A549 (cell line): ENCODE measurements at regions not wholly inside any gene's neighbourhood (a gene's known extent, or its start where the extent isn't known, plus 50 kb on each side); places are given as distances from the start of the nearest gene placed in this dataset.

Source experiments
- ATAC-seq, 2 experiments: fragments of 200-7000 bp in 1 of 2; fragments of >200 bp in 1 of 2; cut with Nextera tagmentation in 1 of 2; cut with Tn5 transposase in 1 of 2; 3 replicates each; pipeline versions ENCODE4 v1.8.0 to v1.9.1; 2018 to 2020; ENCODE audit warnings: mild to moderate bottlenecking in 1 of 2, moderate library complexity in 1 of 2
- CTCF ChIA-PET: fragments of 300-600 bp; sonication (Branson Sonifier 250); formaldehyde crosslinking; extraction: SDS; loops from one replicate; lab custom pipeline; 2021; ENCODE audit warnings: antibody characterized with exemption, inconsistent platforms; lab: Yijun Ruan, JAX
- POLR2A ChIA-PET: fragments of 350-600 bp; formaldehyde crosslinking; extraction: SDS; loops from one replicate; lab custom pipeline; 2021; ENCODE audit warnings: antibody characterized with exemption, inconsistent platforms; lab: Yijun Ruan, JAX
- DNase-seq, 2 experiments: peaks; one replicate each; pipeline versions ENCODE4 v3.0.0 to v3.0.0-alpha.2; 2011 to 2016; ENCODE audit warnings: low read depth in 1 of 2, low spot score in 1 of 2
- FAIRE-seq: peaks from 2 replicates; lab custom pipeline; 2011; peaks lifted over from hg19 to GRCh38; lab: Jason Lieb, UNC
- H3K27ac ChIP-seq, 2 experiments: fragments of >200 bp; sonication (Bioruptor Twin); formaldehyde crosslinking; 3 replicates each; pipeline ENCODE4 v1.5.1; 2016 to 2017
- H3K4me1 ChIP-seq: fragments of >200 bp; sonication (Bioruptor Twin); formaldehyde crosslinking; 3 replicates; pipeline ENCODE4 v1.6.1; 2016
- H3K4me2 ChIP-seq: fragments of >200 bp; sonication (Bioruptor Twin); formaldehyde crosslinking; 3 replicates; pipeline ENCODE4 v1.6.1; 2016
- H3K4me3 ChIP-seq: fragments of >200 bp; sonication (Bioruptor Twin); formaldehyde crosslinking; 3 replicates; pipeline ENCODE4 v1.5.1; 2016
- H3K9me3 ChIP-seq: fragments of >200 bp; sonication (Bioruptor Twin); formaldehyde crosslinking; 3 replicates; pipeline ENCODE4 v1.6.1; 2016
- BCL3 ChIP-seq: fragments of >200 bp; sonication (Bioruptor Twin); formaldehyde crosslinking; IDR thresholded peaks from 3 replicates; pipeline ENCODE4 v1.6.1; 2016
- CBX8 ChIP-seq: fragments of 200-600 bp; sonication (generic); IDR thresholded peaks from 2 replicates; pipeline ENCODE4 v1.6.1; 2016
- CHD2 ChIP-seq: fragments of 150-350 bp; IDR thresholded peaks from 2 replicates; pipeline ENCODE4 v1.6.1; 2014; ENCODE audit warnings: low read length; ENCODE audit not compliant: partially characterized antibody
- CHD4 ChIP-seq: fragments of 200-600 bp; sonication (generic); IDR thresholded peaks from 2 replicates; pipeline ENCODE4 v1.6.1; 2016; ENCODE audit warnings: antibody characterized with exemption, mild to moderate bottlenecking, borderline replicate concordance
- CTCF ChIP-seq: fragments of >200 bp; sonication (Bioruptor Twin); formaldehyde crosslinking; IDR thresholded peaks from 3 replicates; pipeline ENCODE4 v1.5.1; 2016
- EHF ChIP-seq: fragments of 250-450 bp; sonication (Bioruptor Pico); IDR thresholded peaks from 2 replicates; pipeline ENCODE4 v1.5.0; 2020; ENCODE audit warnings: mild to moderate bottlenecking
- EHMT2 ChIP-seq: fragments of 200-600 bp; sonication (generic); IDR thresholded peaks from 2 replicates; pipeline ENCODE4 v1.6.1; 2016; ENCODE audit warnings: antibody characterized with exemption, low read depth, mild to moderate bottlenecking, moderate library complexity
- EP300 ChIP-seq, 2 experiments: fragments of >200 bp; sonication (Bioruptor Twin); formaldehyde crosslinking; IDR thresholded peaks; 2 replicates in 1 of 2; 3 replicates in 1 of 2; pipeline ENCODE4 v1.6.1; 2016 to 2017
- FOSB ChIP-seq: fragments of 250-450 bp; sonication (Bioruptor Pico); IDR thresholded peaks from 2 replicates; pipeline ENCODE4 v1.5.0; 2020; ENCODE audit warnings: mild to moderate bottlenecking, moderate library complexity
- HDAC2 ChIP-seq: fragments of 200-600 bp; sonication (generic); IDR thresholded peaks from 2 replicates; pipeline ENCODE4 v1.6.1; 2016
- HEYL ChIP-seq: fragments of 250-450 bp; sonication (Bioruptor Pico); IDR thresholded peaks from 2 replicates; pipeline ENCODE4 v1.8.0; 2021; ENCODE audit warnings: mild to moderate bottlenecking, moderate library complexity
- HOXA7 ChIP-seq: fragments of 250-450 bp; sonication (Bioruptor Pico); IDR thresholded peaks from 2 replicates; pipeline ENCODE4 v1.5.0; 2020; ENCODE audit warnings: mild to moderate bottlenecking, moderate library complexity
- JUN ChIP-seq, 2 experiments: fragments of >200 bp; sonication (Bioruptor Twin); formaldehyde crosslinking; IDR thresholded peaks; 2 replicates in 1 of 2; 3 replicates in 1 of 2; pipeline ENCODE4 v1.6.1; 2016 to 2017
- JUNB ChIP-seq: fragments of >200 bp; sonication (Bioruptor Twin); formaldehyde crosslinking; IDR thresholded peaks from 2 replicates; pipeline ENCODE4 v1.6.1; 2016
- KDM5A ChIP-seq: fragments of 200-600 bp; sonication (generic); IDR thresholded peaks from 2 replicates; pipeline ENCODE4 v1.6.1; 2016; ENCODE audit warnings: antibody characterized with exemption, mild to moderate bottlenecking
- MYC ChIP-seq: IDR thresholded peaks from 2 replicates; pipeline ENCODE4 v1.6.1; 2012; ENCODE audit warnings: mild to moderate bottlenecking, inconsistent platforms, low read length, improper control_type of control experiment, borderline replicate concordance
- PBX3 ChIP-seq: IDR thresholded peaks from 2 replicates; pipeline ENCODE4 v1.6.1; 2012
- PHF8 ChIP-seq: fragments of 200-600 bp; sonication (generic); IDR thresholded peaks from 2 replicates; pipeline ENCODE4 v1.6.1; 2016; ENCODE audit warnings: low read depth, mild to moderate bottlenecking, antibody characterized with exemption, moderate library complexity, borderline replicate concordance
- POLR2AphosphoS2 ChIP-seq: conservative IDR thresholded peaks from 2 replicates; pipeline ENCODE4 v1.6.1; 2012; ENCODE audit warnings: low read length, improper control_type of control experiment, inconsistent platforms
- RAD21 ChIP-seq, 2 experiments: fragments of >200 bp in 1 of 2; sonication (Bioruptor Twin) in 1 of 2; formaldehyde crosslinking in 1 of 2; IDR thresholded peaks in 1 of 2; conservative IDR thresholded peaks in 1 of 2; 2 replicates in 1 of 2; 3 replicates in 1 of 2; pipeline ENCODE4 v1.6.1; 2012 to 2018; ENCODE audit warnings: inconsistent platforms in 1 of 2
- RFX5 ChIP-seq: fragments of 450-650 bp; IDR thresholded peaks from 2 replicates; pipeline ENCODE4 v1.7.1; 2014; ENCODE audit warnings: antibody characterized with exemption, mild to moderate bottlenecking, moderate library complexity
- RNF2 ChIP-seq: fragments of 200-600 bp; sonication (generic); IDR thresholded peaks from 2 replicates; pipeline ENCODE4 v1.6.1; 2016; ENCODE audit warnings: low read depth, mild to moderate bottlenecking, antibody characterized with exemption, moderate library complexity, borderline replicate concordance
- SMC3 ChIP-seq: fragments of >200 bp; sonication (Bioruptor Twin); formaldehyde crosslinking; IDR thresholded peaks from 3 replicates; pipeline ENCODE4 v1.6.1; 2018; ENCODE audit warnings: inconsistent platforms
- ZC3H11A ChIP-seq: fragments of 450-650 bp; IDR thresholded peaks from 2 replicates; pipeline ENCODE4 v1.6.1; 2014; ENCODE audit warnings: antibody characterized with exemption, mild to moderate bottlenecking
- ZNF302 ChIP-seq: fragments of 250-450 bp; sonication (Bioruptor Pico); IDR thresholded peaks from 2 replicates; pipeline ENCODE4 v1.9.0; 2021; ENCODE audit warnings: inconsistent platforms, mild to moderate bottlenecking, moderate library complexity
- WGBS: methylation state at CpG from one replicate; pipeline ENCODE4 v1.1.6; 2017; ENCODE audit errors: missing lambda C conversion rate; 5-methylcytosine and 5-hydroxymethylcytosine counted together

GRCh38 chr6:123712831-123713230 is 76.1 kb upstream of the TRDN start:
- H3K4me3 ChIP-seq = no peak overlapping the region
- no peak overlapping the region for H3K4me2 ChIP-seq
- TF ChIP-seq JUN (IDR thresholded peaks at IDR 0.05) = no peak
- TF ChIP-seq EHMT2 = no peak
- no peak for TF ChIP-seq EP300 (IDR thresholded peaks at IDR 0.05)
- no peak for TF ChIP-seq CTCF
- TF ChIP-seq JUNB = no peak
- no peak for TF ChIP-seq SMC3
- no peak for TF ChIP-seq RAD21 (conservative IDR thresholded peaks at IDR 0.05 in 1 of 2, IDR thresholded peaks at IDR 0.05 in 1 of 2)
- no peak for TF ChIP-seq CBX8
- TF ChIP-seq EHF (CRISPR knock-in tag) = no peak
- TF ChIP-seq RNF2 = no peak
- TF ChIP-seq RFX5 = no peak
- no peak for TF ChIP-seq ZC3H11A
- TF ChIP-seq BCL3 = no peak
- no peak for TF ChIP-seq POLR2AphosphoS2
- H3K27ac ChIP-seq = no peak overlapping the region
- DNase-seq (no peak), ATAC-seq (no peak), FAIRE-seq (no peak)
- WGBS = 12% methylated on average over 3 of the region's 3 CpGs
- H3K4me1 ChIP-seq = no peaks in the 10 kb centered on the region
- ChIA-PET CTCF (no interaction called here), POLR2A (no interaction called here)
- no peaks in the 10 kb centered on the region for H3K9me3 ChIP-seq

GRCh38 chr6:123702943-123703342 is 66.2 kb upstream of the TRDN start:
- no peak for ATAC-seq
- Histone ChIP-seq H3K4me3 (no peak overlapping the region), H3K4me2 (no peak overlapping the region), H3K9me3 (no peaks in the 10 kb centered on the region), H3K27ac (no peak overlapping the region), H3K4me1 (no peaks in the 10 kb centered on the region)
- no peak for FAIRE-seq
- WGBS = 26% methylated on average over 3 of the region's 3 CpGs
- no peak for TF ChIP-seq HOXA7 (CRISPR knock-in tag)
- TF ChIP-seq MYC = no peak
- no peak for TF ChIP-seq RAD21 (conservative IDR thresholded peaks at IDR 0.05 in 1 of 2, IDR thresholded peaks at IDR 0.05 in 1 of 2)
- no peak for TF ChIP-seq ZNF302
- TF ChIP-seq CHD4 = no peak
- no peak for TF ChIP-seq FOSB (CRISPR knock-in tag)
- TF ChIP-seq PHF8 = no peak
- TF ChIP-seq RNF2 = no peak
- no peak for TF ChIP-seq HDAC2
- no peak for TF ChIP-seq ZC3H11A
- TF ChIP-seq KDM5A = no peak
- no peak for TF ChIP-seq SMC3
- no peak for TF ChIP-seq PBX3
- no peak for TF ChIP-seq HEYL (CRISPR knock-in tag)
- no peak for TF ChIP-seq CTCF
- TF ChIP-seq CHD2 = no peak
- POLR2A ChIA-PET = no interaction called here
- DNase-seq = no peak
- CTCF ChIA-PET = no interaction called here
